Hypothalamus (tissue), 51 donors: ENCODE measurements at regions not wholly inside any gene's neighbourhood (a gene's known extent, or its start where the extent isn't known, plus 50 kb on each side); places are given as distances from the start of the nearest gene placed in this dataset.

Experiments
- DNase-seq, 51 donors: peaks; one replicate each; lab custom pipeline; 2025; lab: John Stamatoyannopoulos, UW

DNA sequence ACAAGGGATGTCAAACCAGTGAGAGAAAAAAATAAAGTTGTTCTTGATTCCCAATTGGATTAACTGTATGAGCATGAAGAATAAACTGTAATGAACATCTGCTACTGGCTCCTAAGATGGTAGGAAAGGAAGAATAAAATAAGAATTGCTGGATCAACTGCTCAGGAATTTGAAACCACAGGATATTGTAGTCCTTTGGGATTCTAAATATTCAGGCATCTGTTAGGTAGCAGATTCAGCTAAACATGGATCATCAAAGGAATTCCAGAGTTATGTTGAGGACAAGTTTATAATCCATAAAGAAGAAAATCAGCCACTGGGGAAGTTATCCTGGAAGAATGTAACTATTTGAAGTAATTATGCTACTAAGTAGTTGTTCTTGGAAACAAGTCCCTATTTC is 65.8 kb downstream of the ISL1 start:
- no peak for DNase-seq

DNA sequence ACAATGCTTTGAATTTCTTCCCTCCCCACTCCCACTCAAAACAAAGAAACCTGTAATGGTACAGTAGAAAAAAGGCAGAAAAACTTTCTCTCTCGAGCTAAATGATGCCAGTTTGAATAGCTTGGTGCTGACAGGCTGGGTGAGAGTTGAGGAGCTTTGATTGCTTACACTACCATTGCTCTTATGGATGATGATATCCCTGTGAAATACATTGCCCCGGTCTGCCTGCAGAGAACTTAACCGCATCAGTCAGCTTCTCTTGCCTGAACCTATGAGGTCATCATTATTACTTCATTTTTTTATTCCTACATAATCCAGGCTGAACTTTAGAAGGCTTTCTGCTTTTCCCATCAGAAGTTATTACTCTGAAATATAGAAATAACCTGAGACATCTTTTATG is 69.3 kb downstream of the ISL1 start:
- DNase-seq, result no peak

DNA sequence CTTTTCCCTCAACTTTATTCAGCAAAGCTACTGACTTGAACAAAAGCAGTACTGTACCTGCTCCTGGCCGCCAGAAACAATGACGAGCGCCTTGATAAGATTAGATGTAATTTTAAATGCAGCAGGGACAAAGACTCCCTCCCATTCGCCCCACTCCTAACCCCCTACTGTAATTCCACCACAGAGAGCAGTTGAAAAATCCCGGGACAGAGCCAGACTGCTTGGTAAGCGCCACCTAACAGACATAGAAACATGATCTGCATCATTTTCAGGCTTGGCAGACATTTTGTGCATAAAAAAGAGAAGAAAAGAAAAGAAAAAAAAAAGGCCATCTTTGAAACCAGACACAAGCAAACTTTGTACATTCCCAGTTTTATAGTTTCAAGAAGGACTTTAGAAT is 81.9 kb downstream of the ISL1 start:
- DNase-seq, result no peak

DNA sequence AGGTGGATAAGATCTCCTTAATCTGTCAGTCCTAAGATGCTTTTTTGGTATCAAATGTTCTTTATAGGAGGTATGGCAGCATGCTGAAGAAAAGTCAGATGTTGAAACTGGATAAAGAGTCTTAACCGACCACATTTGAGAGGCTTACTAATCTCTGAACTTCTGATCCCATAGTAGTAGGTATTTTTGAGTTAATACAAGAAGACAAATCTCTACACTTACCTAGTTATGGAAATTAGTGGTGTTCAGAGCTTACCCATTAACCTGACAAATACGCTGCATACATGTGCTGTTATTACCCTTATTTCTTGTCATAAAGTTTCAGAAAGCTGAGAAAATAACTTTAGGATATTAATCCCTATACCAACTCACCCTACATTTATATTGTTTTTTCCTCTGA is 83.0 kb downstream of the ISL1 start:
- DNase-seq, result no peak

DNA sequence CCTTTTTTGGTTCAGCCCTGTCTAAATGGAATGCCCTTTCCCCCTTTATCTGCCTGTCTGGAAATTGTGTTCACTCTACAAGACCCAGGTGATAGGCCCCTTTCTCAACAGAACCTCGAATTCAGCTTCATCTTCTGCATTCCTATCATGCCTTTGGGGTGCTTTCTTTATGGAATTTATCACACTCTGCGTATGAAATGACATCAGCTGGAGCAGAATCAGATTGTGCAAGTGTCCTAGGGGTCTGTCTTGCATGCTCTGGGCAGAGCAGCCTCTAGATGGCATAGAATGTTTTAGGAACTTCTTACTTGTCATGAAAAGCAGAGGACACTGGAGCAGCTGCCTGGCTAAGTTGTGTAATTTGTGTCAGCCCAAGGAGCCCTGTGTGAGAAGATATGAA is 84.9 kb downstream of the ISL1 start:
- no peak for DNase-seq

DNA sequence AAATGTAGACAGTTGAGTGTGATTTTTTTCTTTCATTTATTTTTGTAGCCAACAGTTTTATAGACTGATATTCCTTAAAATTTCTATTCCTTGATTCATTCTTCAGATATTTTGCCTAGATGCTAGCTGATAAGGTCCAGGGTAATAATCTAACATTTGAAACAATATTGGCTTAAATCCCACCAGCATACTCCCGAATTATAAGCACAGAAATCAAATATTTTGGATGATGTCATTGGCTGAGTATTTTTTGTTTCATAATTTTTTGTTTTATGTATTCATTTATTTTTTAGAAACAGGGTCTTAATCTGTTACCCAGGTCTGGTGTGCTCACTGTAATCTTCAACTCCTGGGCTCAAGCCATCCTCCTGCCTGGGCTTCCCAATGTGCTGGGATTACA is 88.4 kb downstream of the ISL1 start:
- no peak for DNase-seq

DNA sequence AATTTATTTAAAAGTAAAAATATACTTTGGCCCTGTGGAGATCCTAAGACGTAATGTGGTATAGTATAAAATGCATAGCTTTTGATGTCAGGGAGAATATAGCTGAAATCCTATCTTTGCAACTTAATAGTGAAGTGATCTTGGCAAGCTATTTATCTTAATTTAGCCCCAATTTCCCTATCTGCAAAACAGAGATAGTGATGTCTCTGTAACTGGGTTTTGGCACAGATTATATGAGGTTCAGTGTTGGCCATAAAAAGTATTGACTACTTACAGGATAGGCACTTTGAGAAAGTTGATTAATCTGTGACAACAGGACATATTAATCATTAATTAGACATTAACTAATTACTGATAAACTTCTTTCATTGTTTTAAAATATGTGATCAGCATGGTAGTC is 89.2 kb downstream of the ISL1 start:
- no peak for DNase-seq

DNA sequence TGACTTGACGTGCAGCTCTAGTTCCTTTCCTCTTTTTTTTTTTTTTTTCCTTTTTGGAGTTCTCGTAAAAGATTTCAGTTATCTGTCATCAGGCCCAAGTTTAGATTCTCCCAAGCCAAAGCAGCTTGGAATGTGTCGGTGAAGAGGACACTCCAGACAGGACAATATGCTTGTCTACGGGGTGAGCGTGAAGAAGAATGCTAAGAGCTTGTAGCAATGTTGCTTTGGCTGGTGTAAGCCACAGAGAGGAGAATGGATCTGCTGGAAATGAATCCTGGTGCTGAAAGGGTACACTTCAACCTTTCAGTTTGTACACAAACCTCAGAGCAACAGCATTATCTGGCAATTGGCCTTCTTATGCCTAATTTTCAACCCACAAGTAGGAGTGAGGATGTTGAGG is 92.4 kb downstream of the ISL1 start:
- DNase-seq, result no peak

DNA sequence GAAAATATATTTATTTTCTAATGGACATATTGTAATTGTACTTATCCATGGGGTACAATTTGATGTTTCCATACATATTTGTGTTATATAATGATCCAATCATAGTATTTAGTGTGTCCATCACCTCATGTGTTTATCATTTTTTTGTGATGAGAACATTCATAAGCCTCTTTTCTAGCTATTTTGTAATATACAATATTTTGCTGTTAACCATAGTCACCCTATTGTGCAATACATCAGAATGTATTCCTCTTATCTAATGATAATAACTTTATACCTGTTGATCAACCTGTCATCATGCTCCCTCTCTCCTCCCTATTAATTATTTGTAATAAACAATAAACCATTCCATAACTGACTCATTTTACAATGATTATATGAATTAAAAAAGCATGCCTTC is 93.2 kb downstream of the ISL1 start:
- DNase-seq, result no peak

DNA sequence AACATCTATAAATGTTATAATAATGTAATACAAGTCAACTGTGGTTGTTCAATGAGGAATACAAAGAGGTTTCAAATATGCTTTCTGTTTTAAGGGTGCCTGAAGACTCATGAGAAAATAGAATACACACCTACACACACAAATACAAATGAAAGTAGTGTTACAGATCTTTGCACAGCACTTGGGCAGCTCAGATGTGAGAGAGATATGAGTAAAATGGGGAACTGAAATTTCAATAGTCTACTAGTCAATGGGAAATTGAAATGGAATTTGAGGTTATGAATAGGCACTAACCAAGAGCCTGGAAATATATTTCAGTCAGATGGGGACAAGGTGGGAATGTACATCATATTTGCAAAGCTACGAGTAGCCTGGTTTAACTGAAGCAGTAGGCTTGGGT is 96.6 kb downstream of the ISL1 start:
- DNase-seq, result no peak

DNA sequence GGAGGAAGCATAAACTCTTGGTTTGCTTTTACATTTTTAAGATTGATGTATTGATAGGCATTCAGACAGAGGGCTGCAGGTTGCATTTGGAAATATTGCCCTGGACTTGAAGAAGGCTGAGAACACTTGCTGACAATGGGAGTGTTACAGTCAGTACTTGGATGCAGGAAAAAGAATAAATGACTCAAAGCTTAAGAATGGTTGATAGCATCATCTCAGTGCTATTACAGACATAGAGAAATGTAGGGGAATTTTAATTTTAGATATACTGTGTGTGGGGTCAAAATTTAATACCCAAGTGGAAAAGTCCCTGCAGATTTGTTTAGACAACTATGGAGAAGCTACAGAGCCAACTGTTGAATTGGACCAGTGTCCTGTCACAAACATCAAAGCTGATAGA is 101.1 kb downstream of the ISL1 start:
- no peak for DNase-seq

DNA sequence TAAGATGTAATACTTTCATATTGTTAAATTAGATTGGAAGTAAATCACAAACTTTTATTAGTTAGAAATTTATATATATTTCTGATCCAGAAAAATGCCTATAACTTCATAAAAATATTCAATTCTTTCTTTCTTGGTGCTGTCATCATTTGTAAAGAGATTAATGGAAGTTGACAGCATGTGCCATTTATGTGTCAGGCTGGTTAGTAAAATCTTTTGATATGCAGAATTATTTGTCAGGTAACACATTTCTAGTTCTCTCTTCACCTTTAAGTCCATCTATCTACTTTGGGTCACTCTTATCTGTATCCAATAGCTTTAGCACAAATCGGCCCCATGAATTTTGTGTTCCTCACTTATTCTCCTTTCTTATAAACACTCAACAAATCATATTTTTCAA is 102.9 kb downstream of the ISL1 start:
- no peak for DNase-seq

DNA sequence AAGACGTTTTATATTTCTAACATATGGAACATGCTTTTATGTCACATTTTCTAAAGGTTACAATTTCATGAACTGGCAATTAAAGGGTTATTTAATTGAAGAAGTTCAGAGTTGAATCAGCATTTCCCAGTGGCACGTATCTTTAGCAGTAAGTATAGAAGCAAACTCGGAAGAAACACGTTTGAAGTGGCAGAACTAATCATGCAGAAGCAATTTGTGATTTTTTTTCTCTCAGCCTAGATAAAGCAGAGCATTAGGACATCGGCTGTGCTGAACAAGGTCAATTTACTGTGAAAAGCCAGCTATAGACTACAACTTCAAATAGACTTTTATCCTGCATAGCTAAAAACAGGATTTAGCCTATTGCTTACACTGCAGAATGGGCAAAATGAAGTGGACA is 104.7 kb downstream of the ISL1 start:
- DNase-seq, result no peak

DNA sequence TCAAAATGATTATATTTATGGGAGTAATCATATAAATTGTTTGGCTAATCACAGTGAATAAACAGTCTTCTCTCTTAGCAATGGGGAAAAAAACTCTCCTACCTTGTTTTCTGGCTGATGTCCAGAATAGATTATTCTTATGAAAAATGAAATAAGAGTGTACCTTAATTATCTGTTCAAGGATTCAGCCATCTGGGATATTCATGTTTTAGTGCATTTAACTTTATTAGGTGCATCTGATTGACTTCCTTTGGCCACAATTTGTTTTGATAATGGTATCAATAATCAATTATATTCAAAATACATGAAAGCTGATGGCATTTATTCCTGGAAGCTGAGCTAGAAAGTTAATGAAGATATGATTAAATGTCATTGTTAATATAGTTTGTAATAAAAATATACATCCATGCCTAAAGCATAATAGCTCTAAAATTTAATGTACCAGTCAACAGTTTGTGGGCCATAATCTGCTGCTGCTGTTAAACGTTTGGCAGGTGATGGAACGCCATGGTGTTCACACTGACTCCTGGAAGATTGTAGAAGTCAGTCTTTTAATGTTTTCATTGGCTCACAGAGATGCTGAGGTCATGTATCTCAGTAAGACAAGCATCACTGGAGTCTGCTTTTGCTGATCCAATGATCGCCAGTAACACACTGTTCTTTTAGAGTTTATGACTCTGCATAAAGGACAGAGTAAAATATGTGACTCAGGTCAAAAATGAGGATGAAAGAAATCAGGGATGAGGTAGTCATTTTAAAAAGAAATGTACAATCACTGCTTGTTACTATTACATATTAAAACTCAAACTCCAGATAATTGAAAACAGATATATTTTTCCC is 105.8 kb downstream of the ISL1 start:
- DNase-seq, result no peak

DNA sequence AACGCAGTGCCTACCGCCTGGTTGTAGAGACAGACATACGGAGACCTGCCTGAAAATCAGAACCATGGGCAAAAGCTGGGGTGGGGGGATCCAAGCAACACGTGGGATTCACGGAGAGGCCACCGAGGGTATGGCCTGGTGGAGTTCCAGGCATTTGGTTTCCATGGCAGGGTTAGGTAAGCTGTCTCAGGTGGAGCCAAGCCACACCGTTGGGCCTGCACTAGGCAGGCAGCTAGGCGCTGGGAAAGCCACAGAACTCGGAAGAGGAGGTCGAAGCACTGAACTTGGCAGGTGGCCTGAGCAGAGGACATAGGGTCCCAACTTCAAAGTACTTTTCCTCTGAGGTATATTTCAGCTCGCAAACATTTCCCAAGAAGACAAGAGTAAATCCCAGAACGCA is 111.6 kb downstream of the ISL1 start:
- DNase-seq, result no peak

DNA sequence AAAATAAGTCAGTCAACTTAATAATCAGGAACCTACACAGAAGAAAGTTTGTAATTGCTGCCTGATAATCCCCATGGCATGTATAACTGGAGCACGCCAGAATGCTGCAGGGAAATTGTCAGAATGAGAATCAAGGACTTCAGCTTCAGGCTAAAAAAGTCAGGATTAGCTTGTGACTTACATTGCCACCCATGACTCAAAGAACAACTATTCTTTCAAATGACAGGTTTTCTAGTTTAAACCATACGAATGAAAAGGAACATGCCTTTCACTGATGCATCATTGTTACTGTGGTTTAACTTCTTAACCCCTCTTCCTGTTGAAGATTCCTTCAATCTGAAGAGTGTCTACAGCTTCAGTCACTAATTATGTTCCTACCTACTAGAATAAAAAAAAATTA is 112.4 kb downstream of the ISL1 start:
- DNase-seq, result no peak

DNA sequence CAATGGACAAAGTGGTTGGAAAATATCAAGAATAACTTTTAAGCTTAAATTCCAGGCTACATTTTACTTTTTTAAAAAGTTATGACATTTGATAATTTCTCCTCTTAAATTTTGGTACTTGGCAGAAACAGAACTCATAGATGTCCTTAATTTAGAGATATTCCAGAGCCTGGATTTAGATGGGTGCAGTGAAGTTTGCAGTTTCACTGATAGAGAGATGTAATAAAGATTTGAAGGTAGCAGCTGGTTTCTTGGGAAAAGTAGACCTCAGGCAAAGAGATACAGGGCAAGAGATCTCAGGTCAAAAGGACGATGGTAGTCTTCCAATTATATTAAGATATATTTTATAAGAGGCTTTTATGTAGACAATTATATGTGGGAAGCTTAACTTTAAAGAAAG is 134.6 kb downstream of the ISL1 start:
- DNase-seq, result no peak

DNA sequence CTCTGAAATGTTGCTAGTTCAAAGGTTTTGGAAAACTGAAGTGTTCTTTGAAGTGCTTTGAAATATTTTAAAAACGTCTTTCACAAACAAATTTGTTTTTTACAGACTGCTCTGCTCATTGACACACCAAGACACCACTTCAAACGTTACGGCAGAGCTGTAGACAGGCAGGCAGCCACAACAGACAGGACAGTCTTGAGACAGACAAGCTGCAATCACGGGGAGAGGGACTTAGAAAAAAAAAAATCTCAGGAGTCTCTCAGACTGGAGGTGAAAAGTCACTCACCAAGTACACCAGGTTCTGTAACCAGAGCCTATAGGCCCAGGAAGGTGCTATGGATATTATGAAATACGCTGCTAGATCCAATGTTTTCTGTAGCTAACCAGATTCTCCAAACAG is 135.4 kb downstream of the ISL1 start:
- no peak for DNase-seq

DNA sequence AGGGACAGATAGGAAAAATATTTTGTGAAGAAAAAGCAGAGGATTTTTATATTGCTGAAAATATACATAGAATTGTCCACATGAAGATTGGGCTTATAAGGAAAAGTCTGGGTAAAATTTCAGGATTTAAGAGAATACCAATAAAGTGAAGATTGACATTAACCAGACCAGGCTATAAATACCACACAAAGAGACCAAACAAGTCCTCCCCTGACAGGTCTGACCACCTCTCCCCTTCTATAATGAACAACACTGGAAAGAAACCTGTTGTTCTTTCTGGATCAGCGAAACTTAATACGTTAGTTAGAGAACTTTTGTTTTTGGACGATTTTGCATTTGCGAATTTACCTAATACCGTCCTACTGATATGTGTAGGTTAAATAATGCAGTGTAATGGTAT is 138.3 kb downstream of the ISL1 start:
- DNase-seq, result no peak

DNA sequence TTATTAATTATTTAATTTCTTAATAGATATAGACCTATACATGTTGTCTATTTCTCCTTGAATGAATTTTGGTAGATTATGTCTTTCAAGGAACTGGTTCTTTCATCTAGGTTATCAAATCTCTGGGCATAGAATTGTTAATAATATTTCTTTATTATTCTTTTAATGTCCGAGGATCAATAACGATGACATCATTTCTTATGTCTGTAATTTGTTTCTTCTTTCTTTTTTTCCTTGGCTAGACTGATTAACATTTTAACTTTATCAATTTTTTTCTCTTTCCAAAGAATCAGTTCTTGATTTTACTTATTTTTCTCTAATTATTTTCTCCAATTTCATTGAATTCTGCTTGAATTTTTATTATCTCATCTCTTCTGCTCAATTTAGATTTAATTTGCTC is 156.0 kb downstream of the ISL1 start:
- no peak for DNase-seq

DNA sequence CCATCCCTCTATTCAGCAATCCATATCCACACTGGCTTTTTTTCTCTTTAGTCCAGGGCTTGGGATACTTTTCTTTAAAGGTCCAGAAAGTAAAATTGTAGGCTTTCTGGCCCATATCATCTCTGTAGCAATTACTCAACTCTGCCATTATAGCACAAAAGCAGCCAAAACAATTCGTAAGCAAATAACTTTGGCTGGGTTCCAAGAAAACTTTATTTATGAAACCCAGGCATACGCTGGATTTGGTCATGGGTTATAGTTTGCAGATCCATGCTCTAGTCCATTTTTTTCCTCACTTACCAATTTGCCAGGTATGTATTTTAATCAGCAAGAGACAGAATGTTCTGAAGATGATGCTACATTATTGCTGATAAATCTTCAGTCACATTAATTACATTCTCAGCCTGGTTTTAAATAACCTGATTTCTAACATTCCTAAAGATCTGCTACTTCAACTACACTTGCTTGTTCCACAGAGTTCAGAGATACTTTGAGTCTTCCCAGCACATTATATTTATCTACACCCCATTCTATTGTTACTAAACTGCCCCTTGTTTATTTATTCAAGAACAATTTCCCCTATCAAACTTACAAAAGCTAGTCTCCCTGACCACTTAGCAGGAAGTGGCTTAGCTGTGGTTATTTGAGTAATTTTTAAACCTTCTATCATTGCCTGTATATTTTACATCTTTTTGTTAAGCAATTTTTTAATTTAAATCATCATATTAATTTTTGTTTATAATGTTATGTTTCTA is 161.0 kb downstream of the ISL1 start:
- DNase-seq, result no peak

DNA sequence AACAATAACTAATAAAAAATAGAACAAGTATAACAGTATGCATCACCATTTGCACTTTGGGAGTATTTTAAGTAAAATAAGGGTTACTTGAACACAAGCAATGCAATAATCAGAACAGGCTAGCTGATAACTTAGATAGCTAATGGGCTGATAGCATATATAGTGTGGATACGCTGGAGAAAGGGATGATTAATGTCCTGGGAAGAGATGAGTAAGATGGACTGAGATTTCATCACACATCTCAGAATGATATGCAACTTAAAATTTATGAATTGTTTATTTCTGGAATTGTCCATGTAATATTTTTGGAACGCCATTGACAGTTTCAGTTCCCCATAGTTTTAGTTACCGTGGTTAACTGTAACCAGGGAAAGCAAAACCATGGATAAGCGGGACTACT is 173.6 kb downstream of the ISL1 start:
- no peak for DNase-seq

DNA sequence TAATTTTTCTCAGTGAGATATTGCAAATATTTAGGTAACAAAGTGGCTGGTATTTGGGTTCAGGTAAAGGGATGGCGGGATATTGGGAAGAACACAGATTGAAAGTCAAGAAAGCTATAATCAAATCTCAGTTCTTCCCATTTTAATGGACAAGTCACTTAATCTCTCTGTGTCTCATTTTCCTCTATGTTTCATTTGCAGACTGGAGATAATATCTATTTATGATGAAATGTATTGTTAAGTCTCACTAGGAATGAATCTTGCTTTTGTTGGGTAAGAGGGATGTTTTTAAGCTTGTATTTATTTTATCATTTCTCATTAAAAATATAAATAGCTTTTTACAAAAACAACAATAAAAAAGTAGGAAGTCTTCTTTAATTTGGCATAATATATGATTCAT is 175.4 kb downstream of the ISL1 start:
- no peak for DNase-seq
